IPS-18c (cell line): ENCODE measurements at regions not wholly inside any gene's neighbourhood (a gene's known extent, or its start where the extent isn't known, plus 50 kb on each side); places are given as distances from the start of the nearest gene placed in this dataset.

Experiments used
- H3K4me3 ChIP-seq: 2 replicates; pipeline ENCODE4 v1.7.0; 2013; ENCODE audit warnings: low read depth, mild to moderate bottlenecking, low read length, moderate library complexity; ENCODE audit not compliant: insufficient read depth
- H3K9me3 ChIP-seq: one replicate; pipeline ENCODE4 v1.6.1; 2013; ENCODE audit warnings: mild to moderate bottlenecking, low read length, moderate library complexity; ENCODE audit not compliant: control insufficient read depth, insufficient read depth

DNA sequence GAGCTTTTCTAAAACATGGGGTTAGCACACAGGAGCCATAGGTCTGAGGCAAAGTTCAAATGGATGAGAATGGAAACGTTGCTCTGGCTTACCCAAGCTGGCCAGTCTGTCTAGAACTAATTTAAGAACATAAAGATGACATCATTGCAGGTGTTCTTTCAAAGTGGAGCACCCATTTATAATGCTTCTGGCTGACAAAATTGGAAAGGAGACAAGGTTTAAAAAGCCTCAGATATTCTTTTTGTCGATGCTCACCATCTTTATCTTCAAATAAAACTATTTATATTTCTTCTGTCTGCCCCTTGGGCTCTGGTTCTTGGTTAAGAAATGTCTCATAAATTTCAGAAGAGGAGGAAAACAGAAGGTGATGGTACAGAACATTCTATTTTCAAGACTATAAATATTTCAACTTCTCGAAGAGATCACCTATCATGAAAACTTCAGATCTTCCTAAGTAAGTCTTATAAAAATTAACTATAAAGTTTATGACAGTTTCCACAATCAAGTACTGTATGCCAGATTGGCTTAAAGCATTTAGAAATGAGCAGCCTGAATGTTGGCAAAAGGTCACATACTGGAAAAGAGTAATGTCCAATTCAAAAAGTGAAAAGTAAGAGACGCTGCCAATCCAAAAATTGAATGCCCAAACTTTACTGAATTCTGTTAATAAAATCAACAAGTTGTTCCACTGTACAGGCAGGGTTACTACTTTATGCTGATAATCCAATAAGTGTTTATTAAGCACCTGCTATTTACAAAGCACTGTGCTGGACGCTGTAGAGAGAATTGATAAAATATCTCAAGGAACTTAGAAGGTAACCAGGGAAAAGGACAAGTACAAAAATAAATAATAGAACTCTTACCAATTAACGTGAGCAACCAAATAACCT lies 92.0 kb downstream of the ETS2 start:
- H3K9me3 ChIP-seq = no peaks in the 10 kb centered on the region
- H3K4me3 ChIP-seq = no peak overlapping the region

DNA sequence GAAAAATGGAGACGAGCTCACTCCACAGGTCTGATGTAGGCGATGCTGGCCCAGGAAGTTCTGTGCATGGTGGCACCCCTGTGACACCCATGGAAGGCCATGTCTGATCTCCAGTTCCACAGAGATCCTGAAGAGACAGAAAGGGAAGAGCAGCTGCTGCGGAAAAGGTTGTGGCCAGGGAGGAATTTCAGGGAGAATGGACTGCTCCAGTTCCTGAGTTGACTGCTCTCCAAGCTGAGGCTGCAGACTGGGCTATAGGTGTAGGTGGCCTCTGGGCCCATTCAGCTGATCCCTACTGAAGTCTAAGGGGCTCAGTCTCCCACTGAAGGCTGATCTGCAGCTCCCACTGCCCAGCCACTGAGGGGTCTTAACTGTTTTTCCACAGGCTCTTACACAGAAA lies 89.2 kb downstream of the ETS2 start:
- no peak overlapping the region for H3K4me3 ChIP-seq
- H3K9me3 ChIP-seq = no peaks in the 10 kb centered on the region

DNA sequence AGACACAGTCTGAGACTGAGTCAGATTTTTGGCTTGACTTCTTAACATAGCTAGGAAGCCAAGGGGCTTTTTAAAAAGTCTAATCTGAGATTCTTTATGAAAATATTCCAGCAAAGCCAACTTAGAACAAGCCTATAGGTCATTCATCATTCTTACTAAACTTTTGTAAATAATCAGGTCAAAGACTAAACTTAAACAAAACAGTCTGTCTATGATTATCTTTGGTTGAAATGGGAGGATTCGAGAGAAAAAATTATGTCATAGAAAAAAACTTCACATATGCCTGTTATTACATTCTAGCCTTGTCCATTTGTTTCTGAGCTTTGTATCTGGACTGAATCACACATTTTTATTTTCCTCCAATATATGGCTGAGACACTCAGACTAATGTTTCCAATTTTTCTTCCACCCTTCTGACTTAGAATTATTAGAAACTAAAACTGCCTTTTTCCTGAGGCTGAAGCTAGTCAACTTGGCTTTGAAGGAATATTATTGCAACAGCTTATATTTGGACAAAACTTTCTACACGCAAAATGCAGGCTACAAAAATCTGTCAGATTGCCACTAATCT lies 83.3 kb downstream of the ETS2 start:
- Histone ChIP-seq H3K4me3 (no peak overlapping the region), H3K9me3 (peaks cover 5% of the 10 kb centered on the region)

DNA sequence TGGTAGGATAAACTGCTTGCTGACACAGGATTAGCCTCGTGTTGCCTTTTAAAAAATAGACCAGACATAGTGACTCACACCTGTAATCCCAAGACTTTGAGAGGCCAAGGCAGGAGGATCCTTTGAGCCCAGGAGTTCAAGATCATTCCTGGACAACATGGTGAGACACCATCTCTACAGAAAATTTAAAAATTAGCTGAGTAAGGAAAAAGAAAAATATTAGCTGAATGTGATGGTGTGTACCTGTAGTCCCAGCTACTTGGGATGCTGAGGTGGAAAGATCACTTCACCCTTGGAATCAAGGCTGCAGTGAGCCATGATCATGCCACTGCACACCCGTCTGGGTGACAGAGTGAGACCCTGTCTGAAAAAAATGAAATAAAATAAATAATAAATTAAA lies 82.0 kb downstream of the ETS2 start:
- no peak overlapping the region for H3K4me3 ChIP-seq
- peaks cover 5% of the 10 kb centered on the region for H3K9me3 ChIP-seq

DNA sequence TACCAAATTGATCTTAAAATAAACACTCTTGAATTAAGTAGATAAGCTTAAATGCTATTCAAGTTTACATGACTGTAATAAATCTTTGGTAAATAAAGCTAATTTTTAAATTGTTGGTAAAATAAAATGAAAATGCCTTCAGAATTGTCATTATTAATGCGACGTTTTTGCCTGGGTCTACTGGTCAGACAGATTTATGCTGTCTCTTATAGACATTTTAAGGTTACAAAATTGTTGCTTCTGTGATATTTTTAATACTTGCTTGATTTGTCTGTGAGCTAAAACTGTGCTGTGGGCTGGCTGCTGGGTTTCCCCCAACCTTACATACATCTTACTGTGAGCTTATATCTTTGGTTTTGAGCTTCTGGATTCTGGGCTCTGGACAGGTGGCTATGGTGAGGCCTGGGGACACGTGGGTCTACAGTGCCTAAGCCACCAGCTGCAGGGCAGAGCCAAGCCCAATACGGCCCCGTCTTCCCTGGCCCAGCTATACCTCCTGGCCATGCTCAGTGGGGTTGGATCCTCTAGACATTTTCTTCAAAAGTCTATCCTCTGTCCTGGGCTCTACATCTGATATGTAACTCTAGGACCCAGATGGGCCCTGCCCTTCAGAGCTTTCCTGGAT lies 81.4 kb downstream of the ETS2 start:
- Histone ChIP-seq H3K4me3 (no peak overlapping the region; the same call in 1 of the 2 replicates), H3K9me3 (peaks cover 5% of the 10 kb centered on the region)

DNA sequence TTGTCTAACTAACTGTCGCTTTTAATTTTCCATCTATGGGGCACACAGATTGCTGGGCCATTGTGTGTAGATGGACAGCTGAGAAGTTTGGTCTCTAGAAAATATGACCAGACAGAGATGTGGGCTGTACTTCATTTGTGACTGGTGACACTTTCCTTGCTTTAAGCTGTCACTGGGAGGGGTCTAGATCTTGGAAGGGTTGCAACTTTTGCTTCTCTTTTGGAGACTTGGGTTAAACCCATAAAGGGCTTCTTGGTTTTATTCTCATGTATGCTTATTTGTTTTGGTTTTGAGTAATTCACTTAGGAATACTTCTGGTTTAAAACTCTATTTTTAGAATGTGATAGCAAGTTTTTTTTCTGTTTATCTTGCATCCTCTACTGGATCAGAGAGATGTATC lies 80.2 kb downstream of the ETS2 start:
- no peak overlapping the region for H3K4me3 ChIP-seq
- H3K9me3 ChIP-seq = peaks cover 5% of the 10 kb centered on the region

DNA sequence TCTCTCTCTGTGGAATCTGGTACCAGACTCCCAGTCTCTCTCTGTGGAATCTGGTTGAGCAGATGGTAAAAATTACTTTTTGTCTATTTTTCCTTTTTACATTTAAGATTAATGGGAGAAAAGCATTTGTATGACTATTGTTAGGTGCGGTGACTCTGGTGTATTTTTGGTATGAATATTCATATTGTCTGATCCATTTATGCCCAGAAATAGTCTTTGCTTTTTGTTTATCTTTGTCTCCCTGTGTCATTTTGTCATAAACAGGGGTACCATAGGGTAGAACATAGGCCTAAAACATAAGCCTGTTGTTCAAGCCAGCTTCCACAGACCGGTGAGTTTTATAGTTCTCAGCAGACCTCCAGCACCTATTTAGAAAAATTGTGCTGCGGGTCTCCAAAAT lies 78.7 kb downstream of the ETS2 start:
- Histone ChIP-seq H3K9me3 (peaks cover 5% of the 10 kb centered on the region), H3K4me3 (no peak overlapping the region)

DNA sequence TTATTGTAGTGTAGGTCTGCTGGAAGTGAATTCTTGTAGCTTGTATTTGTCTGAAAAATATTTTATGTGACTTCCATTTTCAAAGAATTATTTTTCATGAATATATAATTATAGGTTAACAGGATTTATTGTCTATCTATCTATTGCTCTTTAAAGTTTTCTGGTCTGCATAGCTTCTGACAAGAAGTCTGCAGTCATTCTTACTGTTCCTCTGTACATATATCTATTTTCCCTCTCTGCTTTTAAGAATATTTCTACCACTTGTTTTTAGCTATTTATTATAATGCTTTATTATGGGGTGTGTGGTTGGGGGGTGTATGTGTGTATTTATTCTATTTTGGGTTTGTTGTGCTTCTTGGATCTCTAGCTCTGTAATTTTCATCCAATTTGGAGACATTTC lies 77.4 kb downstream of the ETS2 start:
- H3K4me3 ChIP-seq = no peak overlapping the region
- H3K9me3 ChIP-seq = peaks cover 5% of the 10 kb centered on the region

DNA sequence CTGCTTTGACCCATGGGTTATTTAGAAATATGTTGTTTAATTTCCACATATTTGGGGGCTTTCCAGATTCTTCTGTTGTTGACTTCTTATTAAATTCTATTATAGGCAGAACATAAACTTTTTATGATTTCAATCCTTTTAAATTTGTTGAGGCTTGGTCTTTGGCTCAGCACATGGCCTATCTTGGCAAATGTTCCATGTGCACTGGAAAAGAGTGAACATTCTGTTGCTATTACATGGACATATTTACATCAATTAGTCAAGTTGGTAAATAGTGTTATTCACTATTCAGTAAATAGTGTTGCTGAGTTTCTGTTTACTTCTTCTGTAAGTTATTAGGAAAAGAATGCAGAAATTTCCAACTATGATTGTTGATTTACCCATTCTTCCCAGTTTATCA lies 75.4 kb downstream of the ETS2 start:
- peaks cover 2% of the 10 kb centered on the region for H3K9me3 ChIP-seq

DNA sequence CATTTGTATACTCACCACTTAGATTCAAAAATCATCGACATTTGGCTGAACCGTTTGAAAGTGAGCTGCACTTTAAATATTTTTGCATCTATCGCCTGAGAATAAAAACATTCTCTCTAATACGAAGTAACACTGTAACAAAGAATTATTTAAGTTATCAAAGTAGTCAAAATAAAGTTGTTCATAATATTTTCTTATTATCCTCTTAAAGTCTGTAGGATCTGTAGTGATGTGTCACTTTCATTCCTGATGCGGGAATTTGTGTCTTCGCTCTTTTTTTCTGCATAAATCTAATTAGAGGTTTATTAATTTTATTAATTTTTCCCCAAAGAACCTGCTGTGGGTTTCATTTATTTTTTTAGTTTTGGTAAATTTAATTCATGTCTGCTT lies 74.8 kb downstream of the ETS2 start:
- Histone ChIP-seq H3K4me3 (no peak overlapping the region), H3K9me3 (peaks cover 2% of the 10 kb centered on the region)

More for the DNA sequence above, 75.4 kb downstream of the ETS2 start:
- no peak overlapping the region for H3K4me3 ChIP-seq

DNA sequence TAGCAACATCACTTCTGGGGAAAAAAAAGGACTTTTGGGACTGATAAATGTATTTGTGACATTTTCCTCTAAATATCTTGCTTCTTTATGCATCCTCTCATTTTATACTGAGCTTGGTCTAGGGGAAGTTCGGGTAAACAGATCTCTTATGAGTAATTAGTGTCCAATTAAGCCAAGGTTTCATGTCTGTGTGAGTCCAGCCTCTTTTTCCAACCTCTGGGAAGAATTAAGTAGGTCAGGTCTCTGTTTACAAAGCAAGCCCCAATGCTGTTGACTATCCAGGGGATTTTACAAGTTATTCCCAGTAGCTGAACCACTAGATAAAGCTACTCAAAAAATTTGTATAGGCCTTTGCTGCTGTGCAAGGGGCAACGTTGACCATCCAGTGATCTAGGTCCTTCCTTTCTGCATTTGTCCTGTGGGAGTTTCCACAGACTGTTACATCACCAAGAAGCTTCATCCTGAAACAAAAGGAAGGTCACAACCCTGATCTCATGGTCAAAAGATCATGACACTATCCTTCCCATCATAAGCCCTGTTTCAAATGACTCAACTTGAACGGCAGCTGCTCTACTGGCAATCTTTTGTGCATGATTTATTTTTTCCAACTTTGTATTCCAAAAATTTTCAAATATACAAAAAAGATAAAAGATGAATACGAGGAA lies 74.3 kb downstream of the ETS2 start:
- Histone ChIP-seq H3K9me3 (peaks cover 2% of the 10 kb centered on the region), H3K4me3 (no peak overlapping the region)

DNA sequence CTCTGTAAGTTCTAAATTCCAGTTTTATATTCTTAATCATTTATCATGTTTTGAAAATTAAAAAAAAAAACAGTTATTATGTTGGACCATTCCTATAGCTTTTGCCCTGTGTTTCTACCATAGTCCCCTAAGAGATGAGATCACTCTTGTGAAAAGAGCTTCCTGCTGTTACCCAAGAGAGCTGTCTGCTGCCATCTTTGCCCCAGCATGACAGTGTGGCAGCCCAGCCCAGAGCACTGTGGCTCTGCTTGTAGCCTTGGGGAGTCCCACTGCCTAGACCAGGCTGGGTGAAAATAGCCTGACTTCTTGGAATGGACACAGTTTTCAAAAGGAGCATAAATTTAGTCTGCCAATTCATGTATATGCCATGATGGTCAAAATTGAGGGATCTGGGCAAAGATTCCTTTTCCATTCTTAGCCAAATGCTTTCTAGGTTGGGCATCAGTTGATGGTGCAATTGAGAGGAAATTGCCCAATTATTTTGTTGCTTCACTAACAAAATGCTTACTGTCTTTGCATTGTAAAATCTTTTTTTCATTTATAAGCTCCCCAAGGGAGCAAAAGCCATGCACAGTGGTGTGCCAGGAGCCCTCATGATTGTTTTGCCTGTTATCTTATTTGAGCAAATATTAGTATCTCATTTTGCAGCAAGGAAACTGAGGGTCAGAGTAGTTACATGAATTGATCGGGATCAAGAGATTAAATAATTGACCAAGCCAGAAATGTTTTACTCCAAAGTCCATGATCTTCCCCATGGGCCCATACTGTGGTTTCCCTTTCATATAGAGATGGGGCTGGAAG lies 72.8 kb downstream of the ETS2 start:
- Histone ChIP-seq H3K9me3 (peaks cover 2% of the 10 kb centered on the region), H3K4me3 (no peak overlapping the region)

DNA sequence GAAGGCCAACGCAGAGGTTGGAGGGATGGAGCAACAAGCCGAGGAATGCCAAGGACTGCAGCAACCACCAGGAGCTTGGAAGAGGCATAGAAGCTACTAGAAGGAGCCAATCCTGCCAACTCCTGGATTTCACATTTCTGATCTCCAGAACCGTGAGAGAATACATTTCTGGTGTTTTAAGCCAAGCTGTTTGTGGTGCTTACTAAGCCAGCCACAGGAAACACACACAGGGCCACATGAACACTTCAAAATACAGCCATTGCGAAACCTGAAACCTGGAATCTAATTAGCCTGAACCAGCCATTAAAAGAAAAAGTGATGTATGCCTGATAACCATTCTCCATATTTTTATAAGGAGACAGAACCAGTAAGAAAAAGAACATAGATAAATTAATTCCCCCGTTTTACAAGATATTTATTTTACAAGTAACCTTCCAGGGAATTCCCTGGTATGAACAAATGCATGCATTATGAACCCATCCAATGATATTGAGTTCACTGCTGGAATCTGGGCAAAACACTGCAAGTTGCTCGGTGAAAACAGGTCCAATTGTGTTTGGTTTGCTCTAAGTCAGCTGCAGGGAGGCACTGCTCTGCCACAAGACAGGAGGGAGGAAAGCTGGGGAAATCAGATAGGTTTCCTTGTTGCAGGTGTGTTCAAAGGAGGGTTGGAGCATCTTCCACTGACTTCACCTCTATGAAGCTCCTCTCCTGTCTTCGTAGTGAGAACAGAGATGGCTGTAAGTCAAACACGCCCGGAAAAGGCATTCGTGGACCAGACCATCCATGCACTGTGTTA lies 70.2 kb downstream of the ETS2 start:
- H3K9me3 ChIP-seq = peaks cover 2% of the 10 kb centered on the region
- H3K4me3 ChIP-seq = no peak overlapping the region
